ENCODE measurements at regions not wholly inside any gene's neighbourhood (a gene's known extent, or its start where the extent isn't known, plus 50 kb on each side); places are given as distances from the start of the nearest gene placed in this dataset.
"Not testable (repeated sequence)": the region's sequence is repeated elsewhere in the genome, so short reads cannot be mapped to it uniquely, and the experiment has no call there.

GRCh38 chr13:99686157-99686572, 184.9 kb downstream of the TM9SF2 start:
- no peaks in the 10 kb centered on the region for H3K9me3 ChIP-seq (ENCODE audit: control insufficient read depth, insufficient read depth, low read length)
- no peak overlapping the region for H3K4me3 ChIP-seq (ENCODE audit: low read depth, low read length)
- H3K27me3 ChIP-seq (ENCODE audit: control insufficient read depth, insufficient read depth, low read length) = peaks cover 16% of the 10 kb centered on the region
- TF ChIP-seq CTCF (IDR thresholded peaks at IDR 0.05; ENCODE audit: low read depth, low read length) = no peak
- no peak for DNase-seq (ENCODE audit: low read depth, low spot score)
- no peak overlapping the region for H3K27ac ChIP-seq (ENCODE audit: low read depth, low read length)
- ChIA-PET POLR2A (no interaction called here), CTCF (interaction anchor here (0.6 kb wide), 1 partner anchor 74 kb away, joined by 3 read pairs; no protein-coding TSS in a partner anchor)

GRCh38 chr13:99681695-99682094, 180.4 kb downstream of the TM9SF2 start:
- no peak overlapping the region for H3K4me3 ChIP-seq (ENCODE audit: low read depth, low read length)
- ChIA-PET POLR2A (no interaction called here), CTCF (no interaction called here)
- H3K27ac ChIP-seq (ENCODE audit: low read depth, low read length) = no peak overlapping the region
- no peaks in the 10 kb centered on the region for H3K9me3 ChIP-seq (ENCODE audit: control insufficient read depth, insufficient read depth, low read length)
- DNase-seq (ENCODE audit: low read depth, low spot score) = no peak
- no peak for TF ChIP-seq CTCF (IDR thresholded peaks at IDR 0.05; ENCODE audit: low read depth, low read length)
- peaks cover 8% of the 10 kb centered on the region for H3K27me3 ChIP-seq (ENCODE audit: control insufficient read depth, insufficient read depth, low read length)

GRCh38 chr13:99677116-99677951, 176.1 kb downstream of the TM9SF2 start:
- Histone ChIP-seq H3K4me3 (ENCODE audit: low read depth, low read length) (no peak overlapping the region), H3K9me3 (ENCODE audit: control insufficient read depth, insufficient read depth, low read length) (no peaks in the 10 kb centered on the region), H3K27me3 (ENCODE audit: control insufficient read depth, insufficient read depth, low read length) (peaks cover 2% of the 10 kb centered on the region), H3K27ac (ENCODE audit: low read depth, low read length) (no peak overlapping the region)
- no peak for TF ChIP-seq CTCF (IDR thresholded peaks at IDR 0.05; ENCODE audit: low read depth, low read length)
- ChIA-PET CTCF (no interaction called here), POLR2A (no interaction called here)
- no peak for DNase-seq (ENCODE audit: low read depth, low spot score)

- no peak for DNase-seq (ENCODE audit: low read depth, low spot score)
- CTCF ChIA-PET = interaction anchor here (1.2 kb wide), 1 partner anchor 15 kb away, joined by 3 read pairs; no protein-coding TSS in a partner anchor
- POLR2A ChIA-PET = no interaction called here
- Histone ChIP-seq H3K27ac (ENCODE audit: low read depth, low read length) (no peak overlapping the region), H3K4me3 (ENCODE audit: low read depth, low read length) (no peak overlapping the region), H3K27me3 (ENCODE audit: control insufficient read depth, insufficient read depth, low read length) (no peaks in the 10 kb centered on the region), H3K9me3 (ENCODE audit: control insufficient read depth, insufficient read depth, low read length) (no peaks in the 10 kb centered on the region)
- TF ChIP-seq CTCF (IDR thresholded peaks at IDR 0.05; ENCODE audit: low read depth, low read length) = no peak
Measured at GRCh38 chr13:99671746-99672145, 170.5 kb downstream of the TM9SF2 start.

- H3K4me3 ChIP-seq (ENCODE audit: low read depth, low read length); H3K9me3 ChIP-seq (ENCODE audit: control insufficient read depth, insufficient read depth, low read length); H3K27ac ChIP-seq (ENCODE audit: low read depth, low read length); H3K27me3 ChIP-seq (ENCODE audit: control insufficient read depth, insufficient read depth, low read length); POLR2A ChIA-PET; DNase-seq (ENCODE audit: low read depth, low spot score): not testable (repeated sequence)
- CTCF ChIA-PET = interaction anchor here (1.4 kb wide), 1 partner anchor 11 kb away, joined by 5 read pairs; no protein-coding TSS in a partner anchor
Measured at GRCh38 chr13:99669096-99669495, 167.8 kb downstream of the TM9SF2 start.
